DMS79 treated with DMSO at 0.1 percent for 48 hours (cell line): ENCODE measurements at regions not wholly inside any gene's neighbourhood (a gene's known extent, or its start where the extent isn't known, plus 50 kb on each side); places are given as distances from the start of the nearest gene placed in this dataset.

ENCODE experiments used
- DNase-seq: peaks from one replicate; lab custom pipeline; 2025; lab: John Stamatoyannopoulos, UW

- no peak for DNase-seq
Observed at GRCh38 chr6:165986311-165986913, 181.2 kb downstream of the TBXT start.

GRCh38 chr6:165985806-165986299 lies 181.8 kb downstream of the TBXT start:
- no peak for DNase-seq

GRCh38 chr6:165985281-165985805 lies 182.3 kb downstream of the TBXT start:
- DNase-seq = no peak

GRCh38 chr6:165984729-165985275 lies 182.8 kb downstream of the TBXT start:
- DNase-seq = no peak

- no peak for DNase-seq
Observed at GRCh38 chr6:165983112-165984072, 184.3 kb downstream of the TBXT start.

GRCh38 chr6:165978476-165978875 lies 189.2 kb downstream of the TBXT start:
- DNase-seq = no peak

GRCh38 chr6:165976684-165977083 lies 191.0 kb downstream of the TBXT start:
- DNase-seq = no peak

- DNase-seq = no peak
Observed at GRCh38 chr6:165974817-165975216, 192.8 kb downstream of the TBXT start.

GRCh38 chr6:165973473-165973872 lies 194.2 kb downstream of the TBXT start:
- DNase-seq = no peak

GRCh38 chr6:165972139-165972802 lies 195.4 kb downstream of the TBXT start:
- DNase-seq = no peak

- DNase-seq = no peak
Observed at GRCh38 chr6:165971202-165971601, 196.4 kb downstream of the TBXT start.

- no peak for DNase-seq
Observed at GRCh38 chr6:165970001-165970400, 197.7 kb downstream of the TBXT start.

- DNase-seq = no peak
Observed at GRCh38 chr6:165969184-165969583, 198.5 kb downstream of the TBXT start.

GRCh38 chr6:165968408-165968807 lies 199.2 kb downstream of the TBXT start:
- no peak for DNase-seq

GRCh38 chr6:165967810-165968407 lies 199.7 kb downstream of the TBXT start:
- no peak for DNase-seq

- no peak for DNase-seq
Observed at GRCh38 chr6:165963750-165964149, 203.9 kb downstream of the TBXT start.

- no peak for DNase-seq
Observed at GRCh38 chr6:165962366-165962765, 205.3 kb downstream of the TBXT start.

GRCh38 chr6:165961233-165961632 lies 206.4 kb downstream of the TBXT start:
- DNase-seq = no peak

GRCh38 chr6:165960695-165961094 lies 207.0 kb downstream of the TBXT start:
- DNase-seq = no peak

- no peak for DNase-seq
Observed at GRCh38 chr6:165959627-165960026, 208.0 kb downstream of the TBXT start.

GRCh38 chr6:165956874-165957273 lies 210.8 kb downstream of the TBXT start:
- no peak for DNase-seq

- no peak for DNase-seq
Observed at GRCh38 chr6:165952514-165952913, 215.1 kb downstream of the TBXT start.
